A204.1 (cell line): ENCODE measurements at regions not wholly inside any gene's neighbourhood (a gene's known extent, or its start where the extent isn't known, plus 50 kb on each side); places are given as distances from the start of the nearest gene placed in this dataset.
"Not testable (repeated sequence)": the region's sequence is repeated elsewhere in the genome, so short reads cannot be mapped to it uniquely, and the experiment has no call there.

Experiments used
- FAIRE-seq: peaks from 2 replicates; lab custom pipeline; 2012; peaks lifted over from hg19 to GRCh38; lab: Jason Lieb, UNC

DNA sequence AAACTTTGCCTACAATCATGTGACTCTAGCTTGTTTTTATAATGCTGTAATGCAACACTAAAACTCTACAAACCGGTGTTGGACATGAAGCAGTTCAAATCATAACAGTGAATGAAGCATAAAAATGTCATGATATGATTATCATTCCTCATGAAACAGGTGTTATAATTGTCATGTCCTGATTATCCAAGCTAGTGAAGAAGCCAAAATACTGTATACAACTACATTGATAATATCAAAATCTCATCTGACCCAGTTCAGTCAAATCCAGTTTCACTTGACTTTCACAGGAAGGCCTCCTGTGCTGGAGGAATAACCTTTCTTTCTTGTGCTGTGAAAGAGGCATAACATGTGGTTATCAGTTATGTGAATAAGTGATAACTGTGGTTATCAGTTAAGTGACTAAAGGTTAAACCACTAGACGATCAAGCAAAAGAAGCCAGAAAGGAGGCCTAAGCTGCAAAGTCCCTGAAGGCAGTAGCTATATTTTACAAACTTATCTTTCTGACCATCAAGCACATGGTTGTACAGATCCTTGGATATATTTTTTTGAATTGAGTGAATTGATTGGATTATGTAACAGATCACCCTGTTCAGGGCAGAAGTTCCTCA lies 296.4 kb downstream of the TUSC7 start:
- FAIRE-seq: no peak

GRCh38 chr3:117010318-117010717 lies 300.7 kb downstream of the TUSC7 start:
- FAIRE-seq: no peak

GRCh38 chr3:117011687-117012250 lies 302.2 kb downstream of the TUSC7 start:
- no peak for FAIRE-seq

- FAIRE-seq: no peak
These were observed 306.8 kb downstream of the TUSC7 start for GRCh38 chr3:117016378-117016777.

GRCh38 chr3:117017135-117017894 lies 307.7 kb downstream of the TUSC7 start:
- FAIRE-seq: no peak

- FAIRE-seq: no peak
These were observed 309.1 kb downstream of the TUSC7 start for GRCh38 chr3:117018655-117019054.

- FAIRE-seq: no peak
These were observed 309.6 kb downstream of the TUSC7 start for GRCh38 chr3:117019082-117019713.

GRCh38 chr3:117026401-117026800 lies 316.8 kb downstream of the TUSC7 start:
- FAIRE-seq: no peak

DNA sequence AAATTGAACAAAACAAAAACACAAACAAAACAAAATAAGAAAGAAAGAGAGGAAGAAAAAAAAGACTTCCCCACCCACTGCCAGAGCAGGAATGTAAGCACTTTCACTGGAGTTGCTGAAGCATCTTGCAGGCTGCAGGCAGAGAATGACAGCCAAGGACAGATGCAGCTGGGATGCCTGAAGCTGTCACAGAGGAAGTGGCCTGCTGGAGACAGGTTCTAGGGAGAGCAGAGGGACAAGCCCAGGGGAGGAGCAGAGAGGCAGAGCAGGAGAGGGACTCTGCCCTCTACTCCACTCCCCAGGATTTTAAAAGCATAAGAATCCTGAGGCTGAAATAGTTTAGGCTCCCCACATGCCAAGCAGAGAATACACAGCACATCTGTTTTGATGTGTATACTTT lies 326.2 kb downstream of the TUSC7 start:
- no peak for FAIRE-seq

DNA sequence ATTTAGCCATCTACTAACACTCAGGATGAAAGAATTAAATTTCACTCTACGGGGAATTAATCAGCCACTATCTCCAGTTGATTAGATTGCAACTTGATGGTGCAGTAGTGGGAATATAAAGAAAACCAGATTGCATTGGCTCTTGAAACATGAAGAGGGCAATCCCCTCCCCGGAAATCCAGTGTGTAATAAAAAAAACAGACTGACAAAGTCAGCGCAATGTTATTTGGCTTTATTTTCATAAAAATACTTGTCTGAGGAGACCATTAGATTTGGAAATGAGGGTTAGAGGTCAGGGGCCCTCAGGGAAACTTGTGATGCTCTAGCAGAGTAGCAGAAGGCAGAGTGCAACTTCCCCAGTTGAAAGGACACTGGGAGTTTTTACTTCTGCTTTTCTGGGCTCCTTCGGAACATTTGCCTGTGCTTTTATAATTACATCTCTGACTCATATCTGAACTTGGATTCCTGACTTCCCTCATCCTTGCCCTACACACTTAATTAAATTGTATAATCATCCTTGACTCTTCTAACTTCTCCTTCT lies 326.8 kb downstream of the TUSC7 start:
- no peak for FAIRE-seq

- FAIRE-seq: no peak
These were observed 335.6 kb downstream of the TUSC7 start for GRCh38 chr3:117045143-117045542.

DNA sequence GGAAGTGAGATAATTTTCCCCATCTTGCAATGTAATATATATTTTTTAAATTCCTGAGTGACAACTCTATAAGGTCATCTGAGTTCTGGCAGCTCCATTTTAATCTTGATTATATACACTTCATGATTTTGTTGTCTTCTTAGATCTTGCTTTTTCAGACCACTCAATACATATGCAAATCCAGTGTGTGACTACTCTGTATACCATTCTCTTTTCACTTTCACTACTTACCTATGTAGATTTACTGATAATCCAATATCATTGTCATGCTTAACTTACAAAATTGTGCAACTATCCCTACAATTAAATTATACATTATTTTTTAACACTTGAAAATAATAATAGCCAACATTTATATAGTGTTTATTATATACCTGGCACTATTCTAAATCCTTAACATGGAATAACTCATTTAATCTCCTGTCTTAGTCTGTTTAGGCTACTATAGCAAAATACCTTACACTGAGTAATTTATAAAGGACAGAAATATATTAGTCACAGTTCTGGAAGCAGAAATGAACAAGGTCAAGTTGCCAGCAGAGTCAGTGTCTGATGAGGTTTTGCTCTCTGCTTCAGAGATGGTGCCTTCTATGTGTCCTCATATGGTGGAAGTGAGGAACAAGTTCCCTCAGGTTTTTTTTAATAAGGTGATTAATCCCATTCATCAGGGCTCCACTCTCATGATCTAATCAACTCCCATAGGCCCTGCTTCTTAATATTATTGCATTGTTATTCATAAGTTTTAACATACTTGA lies 338.5 kb downstream of the TUSC7 start:
- FAIRE-seq: no peak

- no peak for FAIRE-seq
These were observed 342.8 kb downstream of the TUSC7 start for GRCh38 chr3:117052395-117052794.

DNA sequence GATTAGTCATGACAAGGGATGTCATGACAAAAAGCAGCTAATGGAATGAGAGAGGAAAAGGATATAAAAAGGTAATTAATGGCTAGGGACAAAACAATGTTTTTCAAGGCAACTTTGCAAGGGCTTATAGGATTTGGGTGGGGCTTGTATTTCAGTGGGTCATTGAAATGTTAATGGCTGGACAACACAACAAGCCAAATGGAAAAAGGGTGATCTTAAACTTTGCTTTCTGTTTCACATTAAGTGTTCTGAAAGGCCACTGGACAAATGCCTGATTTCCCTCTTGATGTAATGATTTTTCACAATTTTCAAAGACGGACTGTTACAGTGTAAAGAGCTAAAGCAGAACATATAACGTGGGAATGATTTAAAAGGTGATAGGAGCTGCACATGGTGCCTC lies 345.0 kb downstream of the TUSC7 start:
- no peak for FAIRE-seq

GRCh38 chr3:117056946-117057345 lies 347.4 kb downstream of the TUSC7 start:
- not testable (repeated sequence) for FAIRE-seq

DNA sequence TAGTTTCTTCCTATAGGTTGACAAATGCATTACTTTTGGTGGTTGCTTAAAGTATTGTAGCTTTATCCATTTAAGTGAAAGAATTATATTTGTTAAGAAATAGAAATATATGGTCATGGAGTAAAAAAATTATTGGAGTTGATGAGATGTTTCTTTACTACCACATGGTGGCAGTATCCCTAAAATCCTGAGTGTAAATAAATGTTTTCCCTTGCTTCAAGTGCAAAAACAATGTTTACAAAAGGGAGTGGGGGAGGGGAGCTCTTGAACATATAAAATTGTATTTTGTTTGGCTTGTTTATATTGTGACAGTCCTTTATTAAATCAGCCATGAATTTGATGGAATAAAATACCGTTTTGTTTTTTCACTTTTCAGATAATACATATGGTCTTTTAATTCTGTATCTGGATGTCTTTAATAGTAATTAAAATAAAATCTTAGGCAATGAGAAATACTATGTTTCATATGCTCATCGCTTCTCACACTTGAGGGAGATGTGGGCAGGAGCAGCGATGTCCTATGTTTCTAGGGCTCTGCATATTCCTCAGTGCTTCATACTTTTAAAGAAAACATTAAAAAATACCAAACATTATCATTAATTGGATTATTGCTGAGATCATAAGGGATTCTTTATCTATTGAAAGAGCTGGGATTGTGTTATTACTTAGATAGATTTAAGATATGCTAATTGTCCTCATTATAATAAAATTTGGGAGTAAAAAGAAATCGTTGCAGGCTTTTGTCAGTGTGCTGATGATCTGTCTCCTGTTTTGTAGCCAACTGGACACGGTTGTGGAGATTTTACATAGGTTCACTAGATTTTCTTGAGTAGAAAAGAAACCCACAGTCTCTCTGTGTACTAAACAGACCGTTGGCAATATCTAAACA lies 349.7 kb downstream of the TUSC7 start:
- peak; percentile 59 for FAIRE-seq

- no peak for FAIRE-seq
These were observed 350.3 kb downstream of the TUSC7 start for GRCh38 chr3:117059956-117060270.

DNA sequence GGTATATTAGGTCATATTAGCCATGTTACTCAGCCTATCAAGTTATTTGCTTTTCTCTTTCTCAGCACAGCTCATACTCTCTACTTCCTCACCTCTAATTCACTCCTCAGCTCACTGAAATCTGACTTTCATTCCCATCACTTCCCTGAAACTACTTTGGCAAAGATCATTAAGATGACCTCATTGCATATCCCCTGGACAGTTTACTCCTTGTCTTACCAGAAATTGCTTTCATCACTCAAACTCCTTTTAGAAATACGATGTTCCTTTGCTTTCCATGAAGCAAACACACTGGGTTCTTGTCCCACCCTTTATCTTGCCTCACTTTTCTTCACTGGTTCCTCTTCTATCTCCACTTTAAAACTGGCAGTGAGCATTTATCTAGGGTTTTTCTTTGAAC lies 354.4 kb downstream of the TUSC7 start:
- FAIRE-seq: no peak

GRCh38 chr3:117068301-117068700 lies 358.7 kb downstream of the TUSC7 start:
- no peak for FAIRE-seq

GRCh38 chr3:117074826-117075225 lies 365.2 kb downstream of the TUSC7 start:
- no peak for FAIRE-seq

DNA sequence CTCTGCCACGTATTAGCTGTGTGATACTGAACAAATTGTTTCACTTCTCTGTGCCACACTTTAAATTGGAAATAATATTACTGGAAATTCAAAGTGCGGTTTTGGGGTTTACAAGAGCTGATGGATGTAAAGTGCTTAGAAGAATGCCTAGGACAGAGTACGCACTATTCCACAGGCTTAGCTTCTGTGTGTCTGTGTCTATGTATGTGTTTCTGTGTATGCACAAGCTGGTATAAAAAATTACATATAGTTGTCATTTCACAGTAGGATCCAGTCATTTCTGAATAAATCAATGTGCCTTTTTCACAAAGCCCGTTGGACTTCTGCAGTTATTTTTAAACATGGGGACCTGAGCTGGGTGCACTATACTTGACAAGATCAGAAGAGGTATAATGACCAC lies 370.4 kb downstream of the TUSC7 start:
- no peak for FAIRE-seq
